ENCODE measurements at regions not wholly inside any gene's neighbourhood (a gene's known extent, or its start where the extent isn't known, plus 50 kb on each side); places are given as distances from the start of the nearest gene placed in this dataset.

DNA sequence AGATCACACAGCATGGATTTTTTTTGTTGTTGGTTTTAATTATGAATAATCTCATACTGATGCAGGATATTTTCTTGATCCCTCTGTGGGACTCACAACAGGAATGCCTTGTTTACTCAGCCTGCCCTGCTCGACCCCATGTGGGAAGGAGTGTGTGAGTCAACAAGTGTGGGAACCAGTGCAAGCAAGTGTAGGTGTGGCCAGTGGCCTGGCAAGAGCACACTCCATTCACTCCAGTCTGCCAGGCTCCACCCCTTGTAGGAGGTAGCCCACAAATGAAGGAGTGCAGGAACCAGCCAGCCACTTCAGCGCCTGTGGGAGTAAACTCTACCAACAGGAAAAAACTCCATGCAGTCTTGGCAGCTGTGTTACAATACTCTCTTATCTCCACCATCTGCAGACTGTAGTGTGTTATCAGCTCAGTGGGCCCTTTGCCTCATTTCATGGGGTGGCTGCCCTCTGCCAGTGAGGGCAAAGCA, 393.6 kb downstream of the OTOL1 start:
- no peaks in the 10 kb centered on the region for H3K9me3 ChIP-seq (ENCODE audit: control insufficient read depth, insufficient read depth, low read depth, low read length)

DNA sequence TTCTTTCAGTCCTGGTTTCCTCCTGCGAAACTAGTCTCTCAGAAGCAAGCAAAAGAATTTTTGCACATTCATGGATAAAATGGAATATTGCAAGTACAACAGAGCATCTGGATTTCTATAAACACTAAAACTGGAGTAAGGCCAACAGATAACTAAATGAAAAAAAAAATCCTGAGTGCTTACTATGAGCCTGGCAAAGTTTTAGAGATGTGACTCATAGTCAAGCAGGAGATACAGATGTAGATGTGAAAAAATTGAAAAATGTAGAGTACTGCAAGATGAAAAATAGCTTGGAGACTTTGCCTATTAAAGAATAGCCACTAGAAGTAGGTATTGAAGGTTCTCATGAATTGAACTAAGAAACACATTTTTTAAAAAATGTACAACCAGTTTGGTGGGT, 397.4 kb downstream of the OTOL1 start:
- H3K27me3 ChIP-seq (ENCODE audit: control insufficient read depth, insufficient read depth, low read length): no peaks in the 10 kb centered on the region
- DNase-seq (ENCODE audit: low read depth in 2 of 2): peak; percentile 86 to 90
- peaks cover 3% of the 10 kb centered on the region for H3K4me1 ChIP-seq (ENCODE audit: control insufficient read depth, extremely low read depth, insufficient read depth, low read length)
- H4K20me1 ChIP-seq (ENCODE audit: control insufficient read depth, extremely low read depth, insufficient read depth, low read length): no peaks in the 10 kb centered on the region
- no peaks in the 10 kb centered on the region for H3K9me3 ChIP-seq (ENCODE audit: control insufficient read depth, insufficient read depth, low read depth, low read length)
- H3K4me3 ChIP-seq (replicated peaks in 1 of 4; ENCODE audit: control extremely low read depth in 1 of 4, insufficient read depth in 1 of 4, low read depth in 3 of 4, low read length in 4 of 4): no peak overlapping the region
- peak overlapping the region; percentile 13 for H3K27ac ChIP-seq (ENCODE audit: insufficient read depth, low read length)
- H2AFZ ChIP-seq (ENCODE audit: low read length): no peak overlapping the region
- no peaks in the 10 kb centered on the region for H3K36me3 ChIP-seq (ENCODE audit: control insufficient read depth, insufficient read depth, low read length)
- no peak for TF ChIP-seq CTCF (conservative IDR thresholded peaks at IDR 0.05 in 1 of 2, IDR thresholded peaks at IDR 0.05 in 1 of 2; ENCODE audit: low read depth in 1 of 2, low read length in 2 of 2)
- no peak for TF ChIP-seq EZH2 (IDR thresholded peaks at IDR 0.05; ENCODE audit: low read length, missing control alignments)
- H3K4me2 ChIP-seq (ENCODE audit: extremely low read depth, insufficient read depth, low read length): no peak overlapping the region
- no peaks in the 10 kb centered on the region for H3K79me2 ChIP-seq (ENCODE audit: control insufficient read depth, insufficient read depth, low read length)
- H3K9ac ChIP-seq (ENCODE audit: insufficient read depth, low read length): no peak overlapping the region

More for the DNA sequence above, 393.6 kb downstream of the OTOL1 start:
- H2AFZ ChIP-seq (ENCODE audit: low read length): no peak overlapping the region
- no peak overlapping the region for H3K9ac ChIP-seq (ENCODE audit: insufficient read depth, low read length)
- no peak overlapping the region for H3K4me3 ChIP-seq (replicated peaks in 1 of 4; ENCODE audit: control extremely low read depth in 1 of 4, insufficient read depth in 1 of 4, low read depth in 3 of 4, low read length in 4 of 4)
- H3K79me2 ChIP-seq (ENCODE audit: control insufficient read depth, insufficient read depth, low read length): no peaks in the 10 kb centered on the region
- H3K4me1 ChIP-seq (ENCODE audit: control insufficient read depth, extremely low read depth, insufficient read depth, low read length): peaks cover 3% of the 10 kb centered on the region
- H3K4me2 ChIP-seq (ENCODE audit: extremely low read depth, insufficient read depth, low read length): no peak overlapping the region
- H4K20me1 ChIP-seq (ENCODE audit: control insufficient read depth, extremely low read depth, insufficient read depth, low read length): no peaks in the 10 kb centered on the region
- no peaks in the 10 kb centered on the region for H3K27me3 ChIP-seq (ENCODE audit: control insufficient read depth, insufficient read depth, low read length)
- no peak overlapping the region for H3K27ac ChIP-seq (ENCODE audit: insufficient read depth, low read length)
- TF ChIP-seq EZH2 (IDR thresholded peaks at IDR 0.05; ENCODE audit: low read length, missing control alignments) (no peak), CTCF (conservative IDR thresholded peaks at IDR 0.05 in 1 of 2, IDR thresholded peaks at IDR 0.05 in 1 of 2; ENCODE audit: low read depth in 1 of 2, low read length in 2 of 2) (no peak)
- no peaks in the 10 kb centered on the region for H3K36me3 ChIP-seq (ENCODE audit: control insufficient read depth, insufficient read depth, low read length)
- DNase-seq (ENCODE audit: low read depth in 2 of 2): peak; percentile 92 to 99

GRCh38 chr3:161894657-161895056, 398.0 kb downstream of the OTOL1 start:
- Histone ChIP-seq H3K9me3 (ENCODE audit: control insufficient read depth, insufficient read depth, low read depth, low read length) (no peaks in the 10 kb centered on the region), H3K27me3 (ENCODE audit: control insufficient read depth, insufficient read depth, low read length) (no peaks in the 10 kb centered on the region), H3K79me2 (ENCODE audit: control insufficient read depth, insufficient read depth, low read length) (no peaks in the 10 kb centered on the region), H3K9ac (ENCODE audit: insufficient read depth, low read length) (no peak overlapping the region), H3K4me1 (ENCODE audit: control insufficient read depth, extremely low read depth, insufficient read depth, low read length) (peaks cover 3% of the 10 kb centered on the region), H3K4me3 (replicated peaks in 1 of 4; ENCODE audit: control extremely low read depth in 1 of 4, insufficient read depth in 1 of 4, low read depth in 3 of 4, low read length in 4 of 4) (no peak overlapping the region), H3K36me3 (ENCODE audit: control insufficient read depth, insufficient read depth, low read length) (no peaks in the 10 kb centered on the region), H2AFZ (ENCODE audit: low read length) (no peak overlapping the region), H3K4me2 (ENCODE audit: extremely low read depth, insufficient read depth, low read length) (no peak overlapping the region), H4K20me1 (ENCODE audit: control insufficient read depth, extremely low read depth, insufficient read depth, low read length) (no peaks in the 10 kb centered on the region), H3K27ac (ENCODE audit: insufficient read depth, low read length) (no peak overlapping the region)
- DNase-seq (ENCODE audit: low read depth in 2 of 2): peak in 1 of 2 donors; percentile 4
- TF ChIP-seq EZH2 (IDR thresholded peaks at IDR 0.05; ENCODE audit: low read length, missing control alignments): no peak
- no peak for TF ChIP-seq CTCF (conservative IDR thresholded peaks at IDR 0.05 in 1 of 2, IDR thresholded peaks at IDR 0.05 in 1 of 2; ENCODE audit: low read depth in 1 of 2, low read length in 2 of 2)
